NCI-H128 (cell line): ENCODE measurements at regions not wholly inside any gene's neighbourhood (a gene's known extent, or its start where the extent isn't known, plus 50 kb on each side); places are given as distances from the start of the nearest gene placed in this dataset.
A peak's percentile ranks its signal among the peaks of the same experiment; 100 is the strongest.

Experiments
- DNase-seq: peaks from one replicate; lab custom pipeline; 2025; ENCODE audit not compliant: unreplicated experiment; lab: John Stamatoyannopoulos, UW

GRCh38 chr15:31858026-31858425 lies 172.3 kb upstream of the CHRNA7 start:
- no peak for DNase-seq

GRCh38 chr15:31866248-31866647 lies 164.1 kb upstream of the CHRNA7 start:
- no peak for DNase-seq

GRCh38 chr15:31867536-31868442 lies 162.5 kb upstream of the CHRNA7 start:
- no peak for DNase-seq

- no peak for DNase-seq
Measured at GRCh38 chr15:31869686-31870307, 160.5 kb upstream of the CHRNA7 start.

- DNase-seq = peak; percentile 71
Measured at GRCh38 chr15:31870328-31871165, 159.8 kb upstream of the CHRNA7 start, which contains the start of gene OTUD7A. Gene OTUD7A, minus strand, starts transcription at chr15:31870673.

GRCh38 chr15:31871166-31871886 lies 159.0 kb upstream of the CHRNA7 start:
- no peak for DNase-seq

GRCh38 chr15:31871887-31872281 lies 158.4 kb upstream of the CHRNA7 start:
- no peak for DNase-seq

GRCh38 chr15:31887246-31887645 lies 143.1 kb upstream of the CHRNA7 start:
- no peak for DNase-seq

- DNase-seq = no peak
Measured at GRCh38 chr15:31892513-31892912, 137.8 kb upstream of the CHRNA7 start.

- DNase-seq = no peak
Measured at GRCh38 chr15:31893780-31894179, 136.5 kb upstream of the CHRNA7 start.

GRCh38 chr15:31897746-31898145 lies 132.6 kb upstream of the CHRNA7 start:
- no peak for DNase-seq

- DNase-seq = no peak
Measured at GRCh38 chr15:31901501-31901900, 128.8 kb upstream of the CHRNA7 start.

- no peak for DNase-seq
Measured at GRCh38 chr15:31905054-31905453, 125.3 kb upstream of the CHRNA7 start.

- no peak for DNase-seq
Measured at GRCh38 chr15:31925541-31925940, 104.8 kb upstream of the CHRNA7 start.

GRCh38 chr15:31930967-31931366 lies 99.3 kb upstream of the CHRNA7 start:
- no peak for DNase-seq

- DNase-seq = no peak
Measured at GRCh38 chr15:31932576-31932975, 97.7 kb upstream of the CHRNA7 start.

- DNase-seq = no peak
Measured at GRCh38 chr15:31934821-31935220, 95.5 kb upstream of the CHRNA7 start.

GRCh38 chr15:31953478-31953877 lies 76.8 kb upstream of the CHRNA7 start:
- DNase-seq = no peak

- no peak for DNase-seq
Measured at GRCh38 chr15:31954374-31955172, 75.7 kb upstream of the CHRNA7 start.

- no peak for DNase-seq
Measured at GRCh38 chr15:31955734-31956133, 74.6 kb upstream of the CHRNA7 start.
